Tibial nerve (tissue), 4 donors: ENCODE measurements at regions not wholly inside any gene's neighbourhood (a gene's known extent, or its start where the extent isn't known, plus 50 kb on each side); places are given as distances from the start of the nearest gene placed in this dataset.

Experiments
- EP300 ChIP-seq, 2 donors: sonication (generic); formaldehyde crosslinking; IDR thresholded peaks; one replicate each; pipeline ENCODE4 v1.6.1; 2017; ENCODE audit warnings: antibody characterized with exemption in 2 of 2, mild to moderate bottlenecking in 1 of 2
- POLR2A ChIP-seq, 2 donors: fragments of 450-650 bp; IDR thresholded peaks; one replicate each; pipeline ENCODE4 v1.6.1; 2017; ENCODE audit warnings: antibody characterized with exemption in 2 of 2, mild to moderate bottlenecking in 2 of 2, moderate library complexity in 2 of 2
- TF ChIP-seq, protein P1 (sequence below), 5 experiments: fragments of 200-600 bp in 3 of 5; fragments of 450-650 bp in 2 of 5; sonication (generic) in 3 of 5; IDR thresholded peaks; one replicate each; pipeline ENCODE4 v1.5.1; 2016 to 2019; ENCODE audit warnings: antibody characterized with exemption in 5 of 5, mild to moderate bottlenecking in 3 of 5, moderate library complexity in 2 of 5

DNA sequence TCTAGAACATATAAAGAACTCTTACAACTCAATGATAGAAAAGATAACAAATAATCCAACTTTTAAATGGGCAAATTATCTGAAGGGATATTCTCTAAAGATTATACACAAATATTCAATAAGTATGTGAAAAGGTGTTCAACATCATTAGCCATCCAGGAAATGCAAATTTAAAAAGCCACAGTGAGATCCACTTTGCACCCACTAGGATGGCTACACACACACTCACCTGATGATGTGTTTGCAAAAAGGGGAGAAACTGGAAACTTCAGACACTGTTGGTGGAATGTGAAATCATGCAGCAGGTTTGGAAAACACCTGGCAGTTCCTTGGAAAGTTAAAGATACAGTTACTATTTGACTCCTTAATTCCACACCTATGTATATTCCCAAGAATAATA lies 87.2 kb upstream of the GYPC start:
- TF ChIP-seq, protein P1, sequence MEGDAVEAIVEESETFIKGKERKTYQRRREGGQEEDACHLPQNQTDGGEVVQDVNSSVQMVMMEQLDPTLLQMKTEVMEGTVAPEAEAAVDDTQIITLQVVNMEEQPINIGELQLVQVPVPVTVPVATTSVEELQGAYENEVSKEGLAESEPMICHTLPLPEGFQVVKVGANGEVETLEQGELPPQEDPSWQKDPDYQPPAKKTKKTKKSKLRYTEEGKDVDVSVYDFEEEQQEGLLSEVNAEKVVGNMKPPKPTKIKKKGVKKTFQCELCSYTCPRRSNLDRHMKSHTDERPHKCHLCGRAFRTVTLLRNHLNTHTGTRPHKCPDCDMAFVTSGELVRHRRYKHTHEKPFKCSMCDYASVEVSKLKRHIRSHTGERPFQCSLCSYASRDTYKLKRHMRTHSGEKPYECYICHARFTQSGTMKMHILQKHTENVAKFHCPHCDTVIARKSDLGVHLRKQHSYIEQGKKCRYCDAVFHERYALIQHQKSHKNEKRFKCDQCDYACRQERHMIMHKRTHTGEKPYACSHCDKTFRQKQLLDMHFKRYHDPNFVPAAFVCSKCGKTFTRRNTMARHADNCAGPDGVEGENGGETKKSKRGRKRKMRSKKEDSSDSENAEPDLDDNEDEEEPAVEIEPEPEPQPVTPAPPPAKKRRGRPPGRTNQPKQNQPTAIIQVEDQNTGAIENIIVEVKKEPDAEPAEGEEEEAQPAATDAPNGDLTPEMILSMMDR (IDR thresholded peaks at IDR 0.05): no peak
- TF ChIP-seq EP300 (IDR thresholded peaks at IDR 0.05) (no peak), POLR2A (IDR thresholded peaks at IDR 0.05) (no peak)
